Activated CD8-positive, alpha-beta memory T cell treated with anti-CD3 and anti-CD28 coated beads for 36 hours (primary cell): ENCODE measurements at regions not wholly inside any gene's neighbourhood (a gene's known extent, or its start where the extent isn't known, plus 50 kb on each side); places are given as distances from the start of the nearest gene placed in this dataset.
"Not testable (repeated sequence)": the region's sequence is repeated elsewhere in the genome, so short reads cannot be mapped to it uniquely, and the experiment has no call there.

Experiments used
- CTCF ChIA-PET: fragments of 350-600 bp; sonication (Branson Sonifier 250); formaldehyde crosslinking; loops from one replicate; lab custom pipeline; 2021; ENCODE audit warnings: antibody characterized with exemption; lab: Charles Lee
- POLR2A ChIA-PET: fragments of 350-600 bp; sonication (Branson Sonifier 250); formaldehyde crosslinking; loops from one replicate; lab custom pipeline; 2021; ENCODE audit warnings: antibody characterized with exemption; lab: Charles Lee

DNA sequence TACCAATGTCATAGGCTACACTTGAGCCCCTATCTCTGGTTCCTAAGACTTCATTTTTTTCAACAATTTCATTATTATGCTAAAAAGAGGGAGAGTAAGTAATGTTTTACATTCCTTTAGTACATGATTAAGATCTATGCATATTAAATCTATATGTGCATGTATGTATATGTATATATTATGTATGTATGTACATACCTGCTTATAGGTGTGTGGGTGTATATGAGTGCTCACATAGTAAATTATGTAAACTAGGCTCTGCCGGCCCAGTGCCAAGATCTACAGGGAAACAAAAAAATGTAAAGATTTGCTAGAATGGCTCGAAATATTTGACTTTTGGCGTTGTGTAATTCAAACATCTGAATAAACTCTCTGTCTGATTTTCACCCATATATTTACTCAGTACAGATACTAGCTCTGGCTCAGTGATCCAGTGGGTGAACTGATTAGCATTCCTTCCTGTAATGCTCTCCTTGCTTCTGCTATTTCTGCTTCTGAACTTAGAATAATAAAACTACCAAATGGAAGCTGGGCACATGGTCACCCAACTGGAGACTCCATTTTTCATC is 113.1 kb upstream of the FGGY start:
- ChIA-PET POLR2A (no interaction called here), CTCF (no interaction called here)

GRCh38 chr1:59184365-59184905 is 112.5 kb upstream of the FGGY start:
- CTCF ChIA-PET, result no interaction called here
- POLR2A ChIA-PET, result no interaction called here

GRCh38 chr1:59185163-59185860 is 111.6 kb upstream of the FGGY start:
- POLR2A ChIA-PET, result no interaction called here
- CTCF ChIA-PET, result no interaction called here

- ChIA-PET POLR2A (interaction anchor here (0.7 kb wide), 1 partner anchor 498 kb away, joined by 3 read pairs; no protein-coding TSS in a partner anchor), CTCF (no interaction called here)
Observed at GRCh38 chr1:59186656-59187055, 110.2 kb upstream of the FGGY start.

- POLR2A ChIA-PET, result no interaction called here
- CTCF ChIA-PET, result no interaction called here
Observed at GRCh38 chr1:59188413-59189213, 108.3 kb upstream of the FGGY start.

- POLR2A ChIA-PET, result no interaction called here
- CTCF ChIA-PET, result no interaction called here
Observed at GRCh38 chr1:59193443-59194093, 103.3 kb upstream of the FGGY start.

- POLR2A ChIA-PET, result no interaction called here
- CTCF ChIA-PET, result no interaction called here
Observed at GRCh38 chr1:59194621-59195020, 102.3 kb upstream of the FGGY start.

DNA sequence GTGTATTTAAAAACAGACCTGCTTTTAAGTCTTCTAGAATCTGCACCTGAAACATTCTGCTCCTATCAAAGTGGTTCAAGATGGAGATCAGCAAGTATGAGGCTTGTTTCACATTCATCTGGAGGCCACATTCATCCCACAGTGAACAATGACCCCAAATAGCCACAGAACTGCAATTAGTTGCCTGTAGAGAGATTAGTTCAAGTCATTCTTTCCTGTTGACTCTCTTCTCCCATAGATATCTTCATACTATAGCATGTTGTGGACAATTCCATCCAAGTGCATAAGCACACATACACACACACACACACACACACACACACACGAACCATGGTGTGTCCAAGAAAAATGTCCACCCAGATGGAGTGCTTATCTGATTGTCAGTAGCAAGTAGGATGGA is 101.7 kb upstream of the FGGY start:
- ChIA-PET POLR2A (no interaction called here), CTCF (no interaction called here)

DNA sequence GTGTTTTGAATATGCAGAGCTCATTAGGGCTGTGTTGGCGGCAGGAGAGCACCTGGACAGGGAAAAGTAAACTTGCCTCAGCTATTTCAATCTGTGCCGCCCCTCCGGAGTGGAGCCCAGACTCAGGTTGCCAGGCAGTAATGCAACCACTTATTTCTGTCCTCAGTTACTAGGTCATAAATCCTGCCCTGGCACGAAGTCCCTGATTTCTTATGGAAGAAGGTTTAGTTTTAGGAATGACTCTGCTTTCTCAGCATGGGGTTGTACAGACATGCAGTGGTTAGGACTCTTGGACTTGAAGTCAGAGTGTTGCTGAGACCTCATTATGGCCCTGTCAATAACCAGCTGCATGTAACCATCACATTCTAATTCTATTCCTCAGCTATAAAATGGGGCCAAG is 98.3 kb upstream of the FGGY start:
- ChIA-PET POLR2A (interaction anchor here (0.5 kb wide), 1 partner anchor 280 kb away, joined by 3 read pairs; no protein-coding TSS in a partner anchor), CTCF (no interaction called here)

DNA sequence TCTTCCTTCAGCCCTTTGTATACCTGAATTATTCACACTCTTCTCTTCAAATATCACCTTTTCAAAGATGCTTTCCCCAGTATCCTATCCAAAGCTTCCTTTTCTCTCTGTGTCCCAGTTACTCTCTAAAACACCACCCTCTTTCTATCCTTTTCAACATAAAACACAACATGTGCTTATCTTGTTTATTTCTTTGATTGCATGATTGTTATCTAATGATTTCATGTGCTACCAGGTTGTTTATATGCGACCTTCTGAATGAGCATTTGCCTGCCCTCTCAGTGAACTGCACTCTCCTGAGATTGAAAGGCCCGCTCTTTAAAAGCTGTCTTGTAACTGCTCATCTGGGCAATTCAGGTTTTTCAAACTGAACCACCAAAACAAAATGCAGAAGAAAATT is 97.7 kb upstream of the FGGY start:
- POLR2A ChIA-PET, result no interaction called here
- CTCF ChIA-PET, result no interaction called here

GRCh38 chr1:59199719-59200376 is 97.0 kb upstream of the FGGY start:
- CTCF ChIA-PET, result no interaction called here

GRCh38 chr1:59201341-59201740 is 95.6 kb upstream of the FGGY start:
- CTCF ChIA-PET, result no interaction called here
- POLR2A ChIA-PET, result no interaction called here

More at GRCh38 chr1:59199719-59200376, 97.0 kb upstream of the FGGY start:
- POLR2A ChIA-PET, result no interaction called here

- ChIA-PET CTCF (no interaction called here), POLR2A (no interaction called here)
Observed at GRCh38 chr1:59202455-59202854, 94.4 kb upstream of the FGGY start.

- POLR2A ChIA-PET, result no interaction called here
Observed at GRCh38 chr1:59204001-59204400, 92.9 kb upstream of the FGGY start.

GRCh38 chr1:59206616-59207015 is 90.3 kb upstream of the FGGY start:
- POLR2A ChIA-PET, result interaction anchor here (0.6 kb wide), 1 partner anchor 421 kb away, joined by 4 read pairs; no protein-coding TSS in a partner anchor
- CTCF ChIA-PET, result not testable (repeated sequence)

More at GRCh38 chr1:59204001-59204400, 92.9 kb upstream of the FGGY start:
- CTCF ChIA-PET, result no interaction called here

- POLR2A ChIA-PET, CTCF ChIA-PET: not testable (repeated sequence)
Observed at GRCh38 chr1:59210430-59210829, 86.5 kb upstream of the FGGY start.

DNA sequence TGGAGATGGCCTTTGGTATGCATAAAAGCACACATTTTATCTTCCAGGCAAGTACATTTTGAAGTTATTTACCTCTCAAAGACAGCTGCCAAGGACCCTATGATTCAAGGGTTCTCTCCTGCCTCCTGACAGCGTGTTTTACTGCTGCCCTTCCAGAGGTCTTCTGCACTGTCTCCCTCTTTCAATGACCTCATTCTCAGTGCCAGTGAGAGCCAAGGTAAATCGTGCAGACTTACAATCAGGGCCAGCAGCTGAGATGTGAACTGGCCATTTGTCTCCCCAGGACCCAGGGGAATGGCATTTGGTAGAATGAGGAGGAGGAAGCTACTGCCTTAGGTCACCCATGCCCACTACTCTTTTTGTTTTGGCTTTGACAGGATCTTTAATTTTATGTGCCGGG is 84.2 kb upstream of the FGGY start:
- ChIA-PET CTCF (no interaction called here), POLR2A (no interaction called here)

- POLR2A ChIA-PET, result no interaction called here
Observed at GRCh38 chr1:59214248-59215208, 82.4 kb upstream of the FGGY start.

More at GRCh38 chr1:59214248-59215208, 82.4 kb upstream of the FGGY start:
- CTCF ChIA-PET, result no interaction called here
